ENCODE measurements at regions not wholly inside any gene's neighbourhood (a gene's known extent, or its start where the extent isn't known, plus 50 kb on each side); places are given as distances from the start of the nearest gene placed in this dataset.

- Histone ChIP-seq H2BK5ac (ENCODE audit: insufficient read length, low read length) (no peak overlapping the region), H3K9ac (ENCODE audit: extremely low read depth, insufficient read length, low read length) (no peak overlapping the region), H4K20me1 (ENCODE audit: control insufficient read depth, insufficient read depth, insufficient read length) (no peaks in the 10 kb centered on the region), H4K5ac (ENCODE audit: insufficient read length, low read depth, low read length) (no peak overlapping the region), H2AFZ (ENCODE audit: low read length) (no peak overlapping the region), H2BK120ac (ENCODE audit: low read depth, low read length, poor library complexity, severe bottlenecking) (no peak overlapping the region), H3T11ph (ENCODE audit: low read length) (no peak overlapping the region), H3K14ac (ENCODE audit: insufficient read depth, low read length) (no peak overlapping the region), H3K79me1 (ENCODE audit: insufficient read depth, low read depth, low read length, poor library complexity, severe bottlenecking) (no peaks in the 10 kb centered on the region), H3K79me2 (ENCODE audit: insufficient read depth, low read length) (no peaks in the 10 kb centered on the region), H3K23ac (ENCODE audit: insufficient read length, low read depth, low read length) (no peak overlapping the region), H3K4me2 (ENCODE audit: insufficient read depth, insufficient read length, low read length) (no peak overlapping the region), H2BK15ac (ENCODE audit: low read depth, low read length) (no peak overlapping the region), H3K23me2 (ENCODE audit: insufficient read length, low read depth, low read length, poor library complexity, severe bottlenecking) (no peaks in the 10 kb centered on the region), H3K27me3 (ENCODE audit: insufficient read depth, low read length) (no peaks in the 10 kb centered on the region), H4K8ac (replicated peaks; ENCODE audit: insufficient read length, low read depth, low read length) (no peak overlapping the region), H3K4ac (ENCODE audit: low read depth, low read length) (no peak overlapping the region), H2AK5ac (ENCODE audit: insufficient read length, low read length) (no peak overlapping the region), H3K9me3 (ENCODE audit: control insufficient read depth, low read depth, low read length) (no peaks in the 10 kb centered on the region), H2BK20ac (ENCODE audit: low read depth, low read length, poor library complexity, severe bottlenecking) (no peak overlapping the region), H3K56ac (ENCODE audit: insufficient read length, low read depth, low read length) (no peak overlapping the region), H3K18ac (ENCODE audit: insufficient read length, low read depth, low read length) (no peak overlapping the region), H3K4me1 (ENCODE audit: insufficient read depth, low read length) (no peaks in the 10 kb centered on the region), H2BK12ac (ENCODE audit: insufficient read length, low read depth, low read length) (no peak overlapping the region), H3K27ac (ENCODE audit: insufficient read length, low read depth, low read length) (no peak overlapping the region), H4K91ac (ENCODE audit: insufficient read length, low read depth, low read length) (no peak overlapping the region)
- Mint-ChIP-seq H3K4me3 (no peak overlapping the region), H3K4me1 (no peaks in the 10 kb centered on the region), H3K36me3 (ENCODE audit: insufficient read depth in 1 of 3, low read depth in 3 of 3) (peaks cover 2 to 9% (median 9%) of the 10 kb centered on the region in 3 experiments; a peak in 5 of 7 replicates), H3K27me3 (ENCODE audit: low read depth) (no peaks in the 10 kb centered on the region), H3K27ac (no peak overlapping the region), H3K9me3 (peaks cover 17 to 18% of the 10 kb centered on the region in 2 experiments)
- DNase-seq: no peak
- TF ChIP-seq, protein P1, sequence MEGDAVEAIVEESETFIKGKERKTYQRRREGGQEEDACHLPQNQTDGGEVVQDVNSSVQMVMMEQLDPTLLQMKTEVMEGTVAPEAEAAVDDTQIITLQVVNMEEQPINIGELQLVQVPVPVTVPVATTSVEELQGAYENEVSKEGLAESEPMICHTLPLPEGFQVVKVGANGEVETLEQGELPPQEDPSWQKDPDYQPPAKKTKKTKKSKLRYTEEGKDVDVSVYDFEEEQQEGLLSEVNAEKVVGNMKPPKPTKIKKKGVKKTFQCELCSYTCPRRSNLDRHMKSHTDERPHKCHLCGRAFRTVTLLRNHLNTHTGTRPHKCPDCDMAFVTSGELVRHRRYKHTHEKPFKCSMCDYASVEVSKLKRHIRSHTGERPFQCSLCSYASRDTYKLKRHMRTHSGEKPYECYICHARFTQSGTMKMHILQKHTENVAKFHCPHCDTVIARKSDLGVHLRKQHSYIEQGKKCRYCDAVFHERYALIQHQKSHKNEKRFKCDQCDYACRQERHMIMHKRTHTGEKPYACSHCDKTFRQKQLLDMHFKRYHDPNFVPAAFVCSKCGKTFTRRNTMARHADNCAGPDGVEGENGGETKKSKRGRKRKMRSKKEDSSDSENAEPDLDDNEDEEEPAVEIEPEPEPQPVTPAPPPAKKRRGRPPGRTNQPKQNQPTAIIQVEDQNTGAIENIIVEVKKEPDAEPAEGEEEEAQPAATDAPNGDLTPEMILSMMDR (conservative IDR thresholded peaks at IDR 0.05): no peak
- no CpG with 5 or more reads among the region's 3 CpGs for WGBS (ENCODE audit: extremely low coverage, insufficient read length, low lambda C conversion rate)
These were observed 384.5 kb upstream of the MMADHC start for GRCh38 chr2:149972066-149972465.
